HAP-1 (cell line): ENCODE measurements at regions not wholly inside any gene's neighbourhood (a gene's known extent, or its start where the extent isn't known, plus 50 kb on each side); places are given as distances from the start of the nearest gene placed in this dataset.
A peak's percentile ranks its signal among the peaks of the same experiment; 100 is the strongest.

Experiments
- DNase-seq, 2 experiments: peaks; one replicate each; pipeline ENCODE4 v3.0.0-alpha.2; 2016 to 2020; ENCODE audit warnings: low spot score in 2 of 2
- H3K27me3 ChIP-seq: fragments of 250-450 bp; sonication (Bioruptor Pico); 2 replicates; pipeline ENCODE4 v1.5.1; 2020; ENCODE audit warnings: low read depth, mild to moderate bottlenecking, moderate library complexity
- H3K36me3 ChIP-seq: fragments of 250-450 bp; sonication (Bioruptor Pico); replicated peaks from 2 replicates; pipeline ENCODE4 v1.5.1; 2020; ENCODE audit warnings: mild to moderate bottlenecking
- H3K4me1 ChIP-seq: fragments of 250-450 bp; sonication (Bioruptor Pico); 2 replicates; pipeline ENCODE4 v1.5.1; 2020; ENCODE audit warnings: mild to moderate bottlenecking
- H3K4me3 ChIP-seq: fragments of 250-450 bp; sonication (Bioruptor Pico); 2 replicates; pipeline ENCODE4 v1.5.1; 2020; ENCODE audit warnings: mild to moderate bottlenecking, moderate library complexity
- H3K9me3 ChIP-seq: fragments of 250-450 bp; sonication (Bioruptor Pico); 2 replicates; pipeline ENCODE4 v1.5.1; 2020; ENCODE audit warnings: mild to moderate bottlenecking, moderate library complexity
- in situ Hi-C: fragments of 300-500 bp; cut with MboI; formaldehyde crosslinking; loops from 3 replicates; pipeline ENCODE4 v1.14.3; 2020; ENCODE audit warnings: low sequenced_read_pairs, inconsistent platforms, mixed read lengths

GRCh38 chr20:11549172-11550103 lies 368.3 kb upstream of the BTBD3 start:
- H3K27me3 ChIP-seq = no peaks in the 10 kb centered on the region
- no peak overlapping the region for H3K4me3 ChIP-seq
- no peaks in the 10 kb centered on the region for H3K9me3 ChIP-seq
- H3K36me3 ChIP-seq = no peaks in the 10 kb centered on the region
- H3K4me1 ChIP-seq = no peaks in the 10 kb centered on the region
- in situ Hi-C loops = loop anchor here (10.0 kb wide), 1 partner anchor 275 kb away; no protein-coding TSS in a partner anchor
- no peak for DNase-seq

DNA sequence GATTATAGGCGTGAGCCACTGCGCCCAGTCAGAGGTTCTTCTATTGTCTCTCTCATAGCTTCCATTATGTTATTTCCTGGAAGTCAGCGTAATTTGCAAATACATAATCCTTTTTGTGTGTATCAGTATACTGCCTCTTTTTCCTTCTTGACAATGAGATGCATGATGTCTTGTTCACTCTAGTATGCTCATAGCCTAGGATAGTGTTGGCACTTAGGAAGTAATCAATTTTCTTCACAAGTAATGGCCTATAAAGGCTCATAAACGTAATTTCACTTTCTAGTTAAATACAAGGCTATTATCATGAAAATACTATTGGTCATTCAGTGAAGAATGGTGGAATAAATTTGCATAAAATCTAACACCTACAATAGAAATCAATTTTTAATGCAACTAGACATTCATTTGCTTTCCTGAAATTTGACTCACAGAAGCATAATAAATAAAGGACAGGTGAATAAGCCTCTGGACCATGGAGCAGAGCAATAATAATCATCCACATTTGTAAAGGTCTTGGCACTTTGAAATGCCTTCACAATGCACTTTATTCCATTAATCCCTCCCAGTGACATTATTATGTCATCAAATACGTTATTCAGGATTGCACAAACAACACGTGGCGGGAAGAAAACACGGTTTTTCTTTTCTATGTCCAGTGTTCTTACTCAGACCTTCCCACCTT lies 366.9 kb upstream of the BTBD3 start:
- H3K27me3 ChIP-seq = peaks cover 2% of the 10 kb centered on the region; the same call in 1 of the 2 replicates
- H3K9me3 ChIP-seq = no peaks in the 10 kb centered on the region
- no peaks in the 10 kb centered on the region for H3K36me3 ChIP-seq
- in situ Hi-C loops = no loop called here
- H3K4me1 ChIP-seq = no peaks in the 10 kb centered on the region
- H3K4me3 ChIP-seq = no peak overlapping the region
- DNase-seq = peak in 1 of 2 experiments; percentile 21

DNA sequence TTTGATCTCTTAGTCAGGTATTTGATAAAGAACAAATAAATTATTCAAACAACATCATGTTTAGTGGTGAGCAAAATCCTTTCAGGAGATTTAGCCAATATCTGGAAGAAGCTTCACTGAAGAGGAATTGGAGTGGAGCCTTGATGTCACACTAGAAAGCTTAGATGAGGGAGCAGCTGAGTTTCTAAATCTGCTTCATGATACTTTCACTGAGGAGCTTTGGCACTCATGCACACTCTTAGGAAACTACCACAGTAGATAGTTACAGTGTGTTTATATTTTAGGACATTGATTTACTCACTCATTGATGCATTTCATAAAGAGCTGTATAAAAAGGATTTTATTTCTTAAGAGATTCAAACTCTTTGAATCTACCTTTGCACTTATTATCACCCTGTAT lies 366.2 kb upstream of the BTBD3 start:
- no peaks in the 10 kb centered on the region for H3K4me1 ChIP-seq
- peaks cover 2% of the 10 kb centered on the region; the same call in 1 of the 2 replicates for H3K27me3 ChIP-seq
- no peaks in the 10 kb centered on the region for H3K9me3 ChIP-seq
- DNase-seq = no peak
- in situ Hi-C loops = no loop called here
- no peaks in the 10 kb centered on the region for H3K36me3 ChIP-seq
- no peak overlapping the region for H3K4me3 ChIP-seq

DNA sequence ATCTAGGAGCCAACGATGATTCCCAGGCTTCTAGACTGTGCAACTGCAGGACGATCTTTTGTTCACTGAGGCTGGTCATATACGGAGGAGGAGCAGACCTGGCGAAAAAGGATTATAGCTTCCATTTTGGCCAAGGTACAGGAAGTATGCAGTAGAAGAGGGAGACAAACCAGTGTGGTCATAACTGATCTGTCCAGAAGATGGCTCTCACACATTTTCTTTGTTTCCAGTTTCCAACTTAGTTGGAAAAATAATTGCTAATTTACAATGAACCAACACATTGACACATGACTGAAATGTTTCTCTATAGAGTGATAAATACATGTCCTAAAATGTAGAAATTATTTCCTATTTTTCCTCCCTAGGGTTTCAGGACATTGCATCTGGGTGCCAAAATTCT lies 364.1 kb upstream of the BTBD3 start:
- in situ Hi-C loops = no loop called here
- no peak for DNase-seq
- Histone ChIP-seq H3K27me3 (peaks cover 2% of the 10 kb centered on the region; the same call in 1 of the 2 replicates), H3K9me3 (no peaks in the 10 kb centered on the region), H3K36me3 (no peaks in the 10 kb centered on the region), H3K4me3 (no peak overlapping the region), H3K4me1 (no peaks in the 10 kb centered on the region)

DNA sequence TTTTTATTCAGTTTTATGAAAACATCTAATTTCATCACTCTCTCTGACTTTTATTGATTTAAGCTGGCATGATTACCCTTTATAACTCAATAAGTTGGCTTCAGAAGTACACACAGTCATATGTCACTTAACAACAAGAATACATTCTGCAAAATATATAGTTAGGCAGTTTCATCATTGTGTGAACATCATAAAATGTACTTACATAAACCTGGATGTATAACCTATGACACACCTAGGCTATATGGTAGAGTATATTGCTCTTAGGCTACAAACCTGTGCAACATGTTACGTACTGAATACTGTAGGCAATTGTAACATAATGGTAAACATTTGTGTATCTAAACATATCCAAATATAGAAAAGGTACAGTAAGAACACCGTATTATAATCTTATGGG lies 362.2 kb upstream of the BTBD3 start:
- Histone ChIP-seq H3K9me3 (no peaks in the 10 kb centered on the region), H3K36me3 (no peaks in the 10 kb centered on the region), H3K4me1 (no peaks in the 10 kb centered on the region), H3K27me3 (peaks cover 2% of the 10 kb centered on the region; the same call in 1 of the 2 replicates), H3K4me3 (no peak overlapping the region)
- in situ Hi-C loops = no loop called here
- no peak for DNase-seq

- DNase-seq = no peak
- no peaks in the 10 kb centered on the region for H3K36me3 ChIP-seq
- peaks cover 2% of the 10 kb centered on the region; the same call in 1 of the 2 replicates for H3K27me3 ChIP-seq
- in situ Hi-C loops = no loop called here
- H3K4me3 ChIP-seq = no peak overlapping the region
- H3K4me1 ChIP-seq = no peaks in the 10 kb centered on the region
- no peaks in the 10 kb centered on the region for H3K9me3 ChIP-seq
Measured at GRCh38 chr20:11556410-11556809, 361.3 kb upstream of the BTBD3 start.

DNA sequence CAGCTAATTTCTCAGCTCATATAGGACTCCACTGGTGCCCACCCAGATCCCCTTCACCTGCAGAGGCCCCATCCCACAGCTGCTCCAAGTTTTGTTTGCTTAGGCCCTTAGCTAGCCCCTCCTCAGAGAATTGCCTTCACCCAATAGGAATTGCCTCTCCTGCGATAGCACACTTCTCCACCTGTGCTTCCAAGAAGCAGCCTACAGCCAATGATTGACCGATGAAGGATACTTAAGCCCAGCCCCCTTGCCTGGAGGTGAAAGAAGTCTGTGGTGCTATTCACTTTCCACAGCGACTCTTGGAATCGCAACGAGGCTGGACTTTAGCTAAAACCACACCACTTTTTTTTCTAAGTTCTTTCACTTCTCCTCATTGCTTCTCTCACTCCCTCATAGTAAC lies 353.2 kb upstream of the BTBD3 start:
- peaks cover 6% of the 10 kb centered on the region; the same call in 1 of the 2 replicates for H3K27me3 ChIP-seq
- no peaks in the 10 kb centered on the region for H3K36me3 ChIP-seq
- no peak overlapping the region for H3K4me3 ChIP-seq
- H3K9me3 ChIP-seq = no peaks in the 10 kb centered on the region
- no peak for DNase-seq
- H3K4me1 ChIP-seq = no peaks in the 10 kb centered on the region
- in situ Hi-C loops = no loop called here

DNA sequence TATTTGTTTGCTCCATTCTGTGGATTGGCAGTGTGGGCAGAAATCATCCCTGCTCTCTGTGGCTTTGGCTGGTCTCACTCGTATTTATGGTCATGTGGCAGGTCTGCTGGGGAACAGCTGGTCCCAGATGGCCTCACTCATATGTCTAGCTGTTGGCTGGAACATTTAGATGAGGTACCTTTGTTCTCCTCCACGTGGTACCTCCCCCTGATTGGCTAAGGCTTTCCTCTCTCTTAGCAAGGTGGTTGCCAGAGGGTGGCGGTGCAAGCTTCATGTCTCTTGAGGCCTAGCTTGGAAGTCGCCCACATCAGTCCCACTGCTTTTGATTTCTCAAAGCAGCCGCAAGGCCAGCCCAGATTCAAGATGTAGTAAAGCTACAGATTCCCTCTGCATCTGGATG lies 348.5 kb upstream of the BTBD3 start:
- no peaks in the 10 kb centered on the region for H3K9me3 ChIP-seq
- DNase-seq = no peak
- H3K36me3 ChIP-seq = no peaks in the 10 kb centered on the region
- H3K4me1 ChIP-seq = no peaks in the 10 kb centered on the region
- in situ Hi-C loops = no loop called here
- H3K27me3 ChIP-seq = peaks cover 3% of the 10 kb centered on the region; the same call in 1 of the 2 replicates
- no peak overlapping the region for H3K4me3 ChIP-seq

- in situ Hi-C loops = no loop called here
- H3K27me3 ChIP-seq = no peaks in the 10 kb centered on the region; the same call in 1 of the 2 replicates
- no peak for DNase-seq
Measured at GRCh38 chr20:11573507-11573906, 344.2 kb upstream of the BTBD3 start.

GRCh38 chr20:11581271-11581670 lies 336.4 kb upstream of the BTBD3 start:
- no peaks in the 10 kb centered on the region for H3K36me3 ChIP-seq
- DNase-seq = peak; percentile 9 to 10
- no peaks in the 10 kb centered on the region for H3K4me1 ChIP-seq
- no peaks in the 10 kb centered on the region for H3K9me3 ChIP-seq
- in situ Hi-C loops = no loop called here
- peaks cover 2% of the 10 kb centered on the region; the same call in 1 of the 2 replicates for H3K27me3 ChIP-seq
- H3K4me3 ChIP-seq = no peak overlapping the region

More at GRCh38 chr20:11573507-11573906, 344.2 kb upstream of the BTBD3 start:
- H3K4me3 ChIP-seq = no peak overlapping the region
- H3K36me3 ChIP-seq = no peaks in the 10 kb centered on the region
- no peaks in the 10 kb centered on the region for H3K9me3 ChIP-seq
- no peaks in the 10 kb centered on the region for H3K4me1 ChIP-seq

DNA sequence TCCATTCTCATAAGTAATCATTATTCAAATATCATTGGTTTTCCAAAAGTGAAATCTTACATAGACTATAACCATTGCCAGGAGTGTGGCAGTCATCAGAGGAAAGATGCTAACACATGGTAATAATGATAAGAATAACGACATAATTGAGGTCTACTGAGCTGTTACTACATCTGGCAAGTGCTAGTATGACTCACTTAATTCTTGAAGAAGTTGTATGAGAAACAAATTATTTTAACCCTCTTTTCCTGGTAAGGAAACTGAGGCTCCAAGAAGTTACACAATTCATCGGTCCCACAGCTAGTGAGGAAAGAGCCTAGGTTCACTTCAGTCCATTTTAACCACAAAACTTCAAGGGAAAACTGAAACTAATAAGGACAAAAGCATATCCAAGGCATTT lies 335.6 kb upstream of the BTBD3 start:
- Histone ChIP-seq H3K9me3 (no peaks in the 10 kb centered on the region), H3K27me3 (peaks cover 2% of the 10 kb centered on the region; the same call in 1 of the 2 replicates), H3K4me1 (no peaks in the 10 kb centered on the region), H3K4me3 (no peak overlapping the region), H3K36me3 (no peaks in the 10 kb centered on the region)
- DNase-seq = no peak
- in situ Hi-C loops = no loop called here

GRCh38 chr20:11585752-11586352 lies 331.8 kb upstream of the BTBD3 start:
- Histone ChIP-seq H3K36me3 (no peaks in the 10 kb centered on the region), H3K4me3 (no peak overlapping the region), H3K27me3 (peaks cover 2% of the 10 kb centered on the region; the same call in 1 of the 2 replicates), H3K9me3 (no peaks in the 10 kb centered on the region), H3K4me1 (no peaks in the 10 kb centered on the region)
- in situ Hi-C loops = no loop called here
- DNase-seq = no peak

GRCh38 chr20:11588875-11589274 lies 328.8 kb upstream of the BTBD3 start:
- Histone ChIP-seq H3K27me3 (no peaks in the 10 kb centered on the region), H3K9me3 (no peaks in the 10 kb centered on the region), H3K36me3 (no peaks in the 10 kb centered on the region), H3K4me1 (no peaks in the 10 kb centered on the region), H3K4me3 (no peak overlapping the region)
- DNase-seq = no peak
- in situ Hi-C loops = no loop called here
